HCT116 (cell line): ENCODE measurements at regions not wholly inside any gene's neighbourhood (a gene's known extent, or its start where the extent isn't known, plus 50 kb on each side); places are given as distances from the start of the nearest gene placed in this dataset.

ENCODE experiments used
- SP1 ChIP-seq: IDR thresholded peaks from 2 replicates; pipeline ENCODE4 v1.6.1; 2012; ENCODE audit warnings: low read depth
- TF ChIP-seq, protein P1 (sequence below), 3 experiments: fragments of 200-600 bp in 1 of 3; sonication (generic) in 1 of 3; IDR thresholded peaks in 2 of 3; conservative IDR thresholded peaks in 1 of 3; 2 replicates each; pipeline ENCODE4 v1.5.1; 2012 to 2017; ENCODE audit warnings: low read depth in 2 of 3, low read length in 2 of 3, antibody characterized with exemption in 1 of 3, borderline replicate concordance in 1 of 3, control low read depth in 1 of 3, mild to moderate bottlenecking in 1 of 3, mixed read lengths in 1 of 3, mixed run types in 1 of 3, moderate library complexity in 1 of 3; ENCODE audit not compliant: insufficient read depth in 1 of 3

DNA sequence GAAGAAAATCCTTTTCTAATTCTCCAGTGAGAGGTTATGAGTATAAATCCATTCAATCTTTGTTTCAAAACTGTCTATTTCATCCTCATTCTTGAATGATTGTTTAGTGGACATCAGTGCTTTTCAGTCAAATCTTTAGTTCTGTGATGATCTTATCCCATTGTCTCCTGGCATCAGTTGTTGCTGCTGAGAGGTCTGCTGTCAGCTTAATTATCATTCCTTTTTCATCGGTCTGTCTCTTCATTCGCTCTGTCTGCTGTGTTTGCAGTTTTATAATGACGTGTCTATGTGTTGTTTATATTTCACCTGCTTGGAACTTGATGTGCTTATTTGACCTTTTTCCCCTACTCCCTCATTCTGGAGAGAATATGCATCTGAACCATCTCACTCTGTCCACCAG, 69.2 kb upstream of the GLI2 start:
- TF ChIP-seq, protein P1, sequence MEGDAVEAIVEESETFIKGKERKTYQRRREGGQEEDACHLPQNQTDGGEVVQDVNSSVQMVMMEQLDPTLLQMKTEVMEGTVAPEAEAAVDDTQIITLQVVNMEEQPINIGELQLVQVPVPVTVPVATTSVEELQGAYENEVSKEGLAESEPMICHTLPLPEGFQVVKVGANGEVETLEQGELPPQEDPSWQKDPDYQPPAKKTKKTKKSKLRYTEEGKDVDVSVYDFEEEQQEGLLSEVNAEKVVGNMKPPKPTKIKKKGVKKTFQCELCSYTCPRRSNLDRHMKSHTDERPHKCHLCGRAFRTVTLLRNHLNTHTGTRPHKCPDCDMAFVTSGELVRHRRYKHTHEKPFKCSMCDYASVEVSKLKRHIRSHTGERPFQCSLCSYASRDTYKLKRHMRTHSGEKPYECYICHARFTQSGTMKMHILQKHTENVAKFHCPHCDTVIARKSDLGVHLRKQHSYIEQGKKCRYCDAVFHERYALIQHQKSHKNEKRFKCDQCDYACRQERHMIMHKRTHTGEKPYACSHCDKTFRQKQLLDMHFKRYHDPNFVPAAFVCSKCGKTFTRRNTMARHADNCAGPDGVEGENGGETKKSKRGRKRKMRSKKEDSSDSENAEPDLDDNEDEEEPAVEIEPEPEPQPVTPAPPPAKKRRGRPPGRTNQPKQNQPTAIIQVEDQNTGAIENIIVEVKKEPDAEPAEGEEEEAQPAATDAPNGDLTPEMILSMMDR (IDR thresholded peaks at IDR 0.05 in 2 of 3, conservative IDR thresholded peaks at IDR 0.05 in 1 of 3; ENCODE audit: borderline replicate concordance in 1 of 3, insufficient read depth in 1 of 3, low read depth in 2 of 3, low read length in 2 of 3): no peak
- no peak for TF ChIP-seq SP1
